ENCODE measurements at regions not wholly inside any gene's neighbourhood (a gene's known extent, or its start where the extent isn't known, plus 50 kb on each side); places are given as distances from the start of the nearest gene placed in this dataset.
A peak's percentile ranks its signal among the peaks of the same experiment; 100 is the strongest.
"Not testable (repeated sequence)": the region's sequence is repeated elsewhere in the genome, so short reads cannot be mapped to it uniquely, and the experiment has no call there.

DNA sequence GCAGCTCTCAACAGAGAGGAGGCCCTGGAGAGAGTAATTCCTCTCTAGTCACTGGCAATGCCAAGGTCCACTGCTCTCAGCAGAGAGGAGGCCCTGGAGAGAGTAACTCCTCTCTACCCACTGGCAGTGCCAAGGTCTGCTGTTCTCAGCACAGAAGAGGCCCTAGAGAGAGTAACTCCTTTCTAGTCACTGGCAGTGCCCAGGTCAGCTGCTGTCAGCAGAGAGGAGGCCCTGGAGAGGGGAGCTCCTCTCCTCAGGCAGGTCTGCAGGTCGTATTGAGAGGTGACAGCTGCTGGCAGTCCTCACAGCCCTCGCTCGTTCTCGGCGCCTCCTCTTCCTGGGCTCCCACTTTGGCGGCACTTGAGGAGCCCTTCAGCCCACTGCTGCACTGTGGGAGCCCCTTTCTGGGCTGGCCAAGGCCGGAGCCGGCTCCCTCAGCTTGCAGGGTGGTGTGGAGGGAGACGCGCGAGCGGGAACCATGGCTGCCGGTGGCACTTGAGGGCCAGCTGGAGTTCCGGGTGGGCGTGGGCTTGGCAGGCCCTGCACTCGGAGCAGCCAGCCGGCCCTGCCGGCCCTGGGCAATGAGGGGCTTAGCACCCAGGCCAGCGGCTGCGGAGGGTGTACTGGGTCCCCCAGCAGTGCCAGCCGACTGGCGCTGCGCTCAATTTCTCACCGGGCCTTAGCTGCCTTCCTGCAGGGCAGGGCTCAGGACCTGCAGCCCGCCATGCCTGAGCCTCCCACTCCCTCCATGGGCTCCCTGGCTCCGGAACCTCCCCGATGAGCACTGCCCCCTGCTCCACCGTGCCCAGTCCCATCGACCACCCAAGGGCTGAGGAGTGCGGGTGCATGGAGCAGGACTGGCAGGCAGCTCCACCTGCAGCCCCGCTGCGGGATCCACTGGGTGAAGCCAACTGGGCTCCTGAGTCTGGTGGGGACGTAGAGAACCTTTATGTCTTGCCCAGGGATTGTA, 642.9 kb downstream of the PRR16 start:
- not testable (repeated sequence) for DNase-seq

DNA sequence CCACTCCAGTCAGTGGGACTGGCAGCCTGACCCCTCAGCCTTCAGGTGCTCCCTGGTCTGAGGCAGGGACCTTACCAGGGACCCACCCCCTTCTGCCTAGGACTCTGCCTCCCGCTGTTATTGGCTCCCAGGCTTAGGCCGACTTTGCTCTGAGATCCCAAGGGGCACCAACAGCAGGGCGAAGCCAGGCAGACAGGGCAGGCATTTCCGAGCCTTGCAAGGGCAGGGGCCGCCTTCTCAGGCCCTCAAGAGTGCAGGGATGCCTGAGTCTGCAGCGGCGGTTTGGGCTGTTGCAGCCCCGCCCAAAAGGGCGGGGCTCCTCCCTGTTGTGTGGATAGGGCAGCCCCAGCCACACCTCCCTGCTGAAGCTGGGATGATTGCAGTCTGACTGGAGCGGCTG, 644.6 kb downstream of the PRR16 start:
- DNase-seq, result no peak

DNA sequence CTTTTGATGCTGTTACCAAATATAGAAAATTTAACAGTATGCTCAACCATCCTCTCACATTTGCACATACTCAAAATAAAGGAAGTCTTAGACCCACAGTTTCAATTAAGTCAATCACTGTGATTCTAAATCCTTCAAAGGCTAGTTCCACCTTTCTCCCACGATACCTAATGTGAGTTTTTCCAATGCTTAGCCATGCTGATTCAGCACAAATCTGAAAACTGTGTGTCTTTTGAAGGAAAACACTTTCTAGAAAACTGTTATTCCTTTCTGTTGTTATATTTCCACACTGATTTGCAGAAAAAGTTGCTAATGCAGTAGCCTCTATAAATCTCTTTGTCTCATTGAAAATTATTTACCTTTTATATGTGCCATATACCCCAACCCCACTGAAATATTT, 645.7 kb downstream of the PRR16 start:
- DNase-seq, result no peak

DNA sequence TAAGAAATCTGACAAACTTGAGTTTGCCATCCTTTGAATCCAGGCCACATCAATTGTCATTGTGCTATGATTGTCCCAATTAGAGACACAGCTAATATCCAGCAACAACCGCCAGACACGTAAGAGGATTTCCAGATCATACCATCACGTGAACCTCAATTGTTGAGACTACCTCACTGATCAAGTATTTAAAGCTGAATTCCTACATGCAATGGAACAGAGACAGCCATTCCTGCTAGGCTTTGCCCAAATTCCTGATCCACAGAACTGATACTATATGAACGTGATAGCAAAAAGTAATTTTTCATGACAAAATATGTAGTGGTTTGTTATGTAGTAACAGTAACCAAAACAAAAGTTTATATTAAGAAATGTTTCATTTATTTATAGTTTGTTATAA, 657.7 kb downstream of the PRR16 start:
- DNase-seq, result no peak

DNA sequence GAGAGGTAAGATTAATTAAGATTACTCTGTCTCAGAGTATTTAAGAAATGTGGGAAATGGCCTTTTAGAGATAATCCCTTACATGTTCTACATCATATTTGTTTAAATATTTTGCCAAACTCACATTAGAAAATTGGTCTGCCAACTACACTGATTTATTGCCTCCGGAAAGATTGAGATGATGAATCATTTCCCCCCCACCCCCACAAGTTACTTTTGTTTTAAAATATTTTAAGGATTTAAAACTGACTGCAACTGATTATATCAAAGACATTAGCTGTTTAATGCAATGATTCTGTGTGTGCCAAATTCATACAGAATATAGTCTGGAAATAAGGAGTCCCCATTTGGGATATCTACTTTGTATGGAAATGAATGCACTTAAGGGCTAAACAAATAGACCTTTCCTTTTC, 674.4 kb downstream of the PRR16 start:
- DNase-seq, result peak; percentile 58

DNA sequence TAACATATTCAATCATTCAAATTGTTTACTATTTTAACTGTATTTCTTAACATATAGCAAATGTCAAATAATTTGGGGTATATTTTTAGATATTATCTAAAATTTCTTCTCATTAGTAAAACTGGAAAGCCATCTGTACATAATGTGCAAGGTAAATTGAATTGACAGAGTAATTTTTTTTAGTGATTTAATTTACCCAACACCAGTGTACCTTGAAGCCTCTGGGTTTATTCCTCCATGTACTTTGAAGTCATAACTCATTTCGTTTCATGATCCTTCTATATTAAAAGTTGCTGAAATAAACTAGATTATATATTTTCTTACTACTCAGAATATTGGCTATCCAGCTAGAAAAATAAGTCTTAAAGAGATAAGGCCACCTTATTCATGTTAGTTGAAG, 674.9 kb downstream of the PRR16 start:
- no peak for DNase-seq

DNA sequence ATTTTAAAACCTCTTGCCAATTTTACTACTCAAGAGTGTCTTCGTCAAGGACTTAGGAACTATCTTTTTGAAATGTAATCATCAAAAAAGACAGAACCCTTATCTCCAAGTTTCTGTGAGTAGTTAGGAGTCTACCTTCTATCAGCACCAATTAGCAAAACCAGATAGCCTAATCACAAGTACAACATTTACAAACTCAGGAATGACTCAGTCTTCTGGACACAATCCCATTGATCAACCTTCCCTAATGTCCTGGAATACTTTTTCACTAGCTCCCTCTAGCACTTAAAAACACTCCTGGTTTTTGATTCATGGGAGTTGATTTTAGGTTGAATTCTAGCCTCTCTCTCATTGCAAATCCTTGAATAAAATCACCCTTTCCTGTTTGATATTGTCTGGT, 680.7 kb downstream of the PRR16 start:
- DNase-seq, result peak; percentile 31

DNA sequence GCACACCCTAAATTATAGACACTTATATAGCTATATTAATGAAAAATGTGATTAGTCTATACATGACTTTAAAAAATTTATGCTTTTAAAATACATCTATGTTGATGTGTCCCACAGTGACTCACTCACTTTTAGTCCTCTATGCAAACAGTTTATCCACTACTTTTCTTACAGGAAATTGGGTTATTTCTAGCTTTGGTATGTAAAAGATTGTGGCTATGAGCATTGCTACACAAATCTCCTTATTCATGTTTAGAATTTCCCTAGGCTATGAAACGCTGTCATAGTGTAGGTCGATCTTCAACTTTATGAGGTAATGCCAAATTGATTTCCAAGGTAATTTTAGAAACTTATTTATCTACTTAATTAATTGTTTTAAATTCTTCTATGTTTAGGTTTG, 687.4 kb downstream of the PRR16 start:
- no peak for DNase-seq

DNA sequence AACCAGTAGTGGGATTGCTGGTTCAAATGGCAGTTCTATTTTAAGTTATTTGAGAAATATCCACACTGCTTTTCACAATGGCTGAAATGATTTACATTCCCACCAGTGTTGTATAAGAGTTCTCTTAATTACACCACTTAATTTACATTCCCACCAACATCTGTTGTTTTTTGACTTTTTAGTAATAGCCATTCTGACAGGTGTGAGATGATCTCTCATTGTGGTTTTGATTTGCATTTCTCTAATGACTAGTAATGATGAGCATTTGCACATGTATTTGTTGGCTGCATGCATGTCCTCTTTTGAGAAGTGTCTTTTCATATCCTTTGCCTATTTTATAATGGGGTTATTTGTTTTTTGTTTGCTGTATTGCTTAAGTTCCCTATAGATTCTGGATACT, 688.3 kb downstream of the PRR16 start:
- DNase-seq, result no peak

DNA sequence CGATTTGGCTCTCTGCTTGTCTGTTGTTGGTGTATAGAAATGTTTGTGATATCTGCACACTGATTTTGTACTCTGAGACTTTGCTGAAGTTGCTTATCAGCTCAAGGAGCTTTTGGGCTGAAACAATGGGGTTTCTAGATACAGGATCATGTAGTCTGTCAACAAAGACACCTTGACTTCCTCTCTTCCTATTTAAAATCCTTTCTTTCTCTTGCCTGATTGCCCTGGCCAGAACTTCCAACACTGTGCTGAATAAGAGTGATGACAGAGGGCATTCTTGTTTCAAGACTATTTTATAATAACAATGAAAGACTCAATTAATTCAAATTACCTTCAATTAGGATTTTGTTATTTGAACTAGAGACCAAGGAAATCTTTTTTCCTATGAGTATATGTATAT, 692.5 kb downstream of the PRR16 start:
- no peak for DNase-seq

DNA sequence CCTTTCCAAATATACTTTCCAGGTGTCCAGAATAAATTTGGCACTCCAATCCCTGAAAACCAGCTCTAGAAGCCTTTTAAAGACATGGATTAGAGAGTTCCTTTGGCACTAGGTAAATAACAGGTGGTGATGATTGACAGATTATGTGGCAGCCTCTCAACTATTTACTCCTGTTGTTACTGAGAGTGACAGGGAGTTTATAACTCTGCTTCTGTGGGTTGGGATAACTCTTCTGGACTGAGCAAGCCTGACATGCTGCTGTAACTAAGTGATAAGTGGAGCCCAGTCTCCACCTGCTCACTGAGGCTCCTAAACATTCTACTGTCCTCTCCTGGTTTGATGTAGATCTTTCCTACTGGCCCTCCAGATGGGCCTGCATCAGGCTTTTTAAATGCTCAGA, 693.2 kb upstream of the FTMT start:
- DNase-seq, result no peak

DNA sequence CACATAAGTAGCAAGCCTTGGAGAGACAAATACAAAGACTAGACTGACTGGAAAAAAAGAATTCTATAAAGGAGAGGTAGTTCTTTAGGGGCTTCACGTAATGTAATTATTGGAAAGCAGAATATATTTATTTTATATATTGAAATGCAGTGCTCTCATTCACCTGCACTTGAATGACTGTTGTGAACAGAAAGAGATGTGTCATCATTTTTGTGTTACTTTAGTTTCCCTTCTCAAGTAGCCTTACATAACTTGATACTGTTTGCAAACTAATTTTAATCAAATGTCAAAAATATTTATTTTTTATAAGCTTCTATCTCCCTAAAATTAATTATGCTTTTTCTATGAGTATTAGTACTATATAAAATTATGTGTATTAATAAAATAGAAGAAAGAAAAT, 691.1 kb upstream of the FTMT start:
- no peak for DNase-seq

DNA sequence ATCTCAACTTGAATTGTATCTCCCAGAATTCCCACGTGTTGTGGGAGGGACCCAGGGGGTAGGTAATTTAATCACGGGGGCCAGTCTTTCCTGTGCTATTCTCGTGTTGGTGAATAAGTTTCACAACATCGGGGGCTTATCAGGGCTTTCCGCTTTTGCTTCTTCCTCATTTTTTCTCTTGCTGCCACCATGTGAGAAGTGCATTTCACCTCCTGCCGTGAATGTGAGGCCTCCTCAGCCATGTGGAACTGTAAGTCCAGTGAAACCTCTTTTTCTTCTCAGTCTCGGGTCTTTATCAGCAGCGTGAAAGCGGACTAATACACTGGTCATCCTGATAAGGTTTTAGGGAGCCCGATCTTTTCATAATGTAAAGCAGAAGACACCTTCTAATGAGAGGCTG, 687.0 kb upstream of the FTMT start:
- DNase-seq, result no peak

DNA sequence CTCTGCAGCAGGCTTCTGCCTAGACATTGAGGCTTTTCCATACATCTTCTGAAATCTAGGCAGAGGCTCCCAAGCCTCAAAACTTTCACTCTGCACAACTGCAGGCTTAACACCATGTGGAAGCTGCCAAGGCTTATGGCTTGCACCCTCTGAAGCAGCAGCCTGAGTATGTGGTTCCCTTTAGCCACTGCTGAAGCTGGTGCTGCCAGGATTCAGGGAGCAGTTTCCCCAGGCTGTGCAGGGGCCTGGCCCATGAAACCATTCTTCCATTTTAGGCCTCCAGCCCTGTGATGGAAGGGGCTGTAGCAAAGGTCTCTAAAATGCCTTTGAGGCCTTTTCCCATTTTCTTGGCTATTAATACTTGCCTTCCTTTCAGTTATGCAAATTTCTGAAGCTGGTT, 680.3 kb upstream of the FTMT start:
- no peak for DNase-seq

DNA sequence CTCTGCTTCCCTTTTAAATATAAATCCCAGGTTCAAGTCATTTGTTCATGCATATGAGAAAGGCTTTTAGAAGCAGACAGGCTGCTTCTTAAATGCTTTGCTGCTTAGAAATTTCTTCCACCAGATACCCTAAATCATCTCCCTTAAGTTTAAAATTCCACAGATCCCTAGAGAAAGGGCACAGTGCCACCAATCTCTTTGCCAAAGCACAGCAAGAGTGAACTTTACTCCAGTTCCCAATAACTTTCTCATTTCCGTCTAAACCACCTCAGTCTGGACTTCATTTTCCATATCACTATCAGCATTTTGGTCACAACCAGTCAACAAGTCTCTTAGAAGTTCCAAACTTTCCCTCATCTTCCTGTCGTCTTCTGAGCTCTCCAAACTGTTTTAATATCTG, 679.8 kb upstream of the FTMT start:
- DNase-seq, result no peak

DNA sequence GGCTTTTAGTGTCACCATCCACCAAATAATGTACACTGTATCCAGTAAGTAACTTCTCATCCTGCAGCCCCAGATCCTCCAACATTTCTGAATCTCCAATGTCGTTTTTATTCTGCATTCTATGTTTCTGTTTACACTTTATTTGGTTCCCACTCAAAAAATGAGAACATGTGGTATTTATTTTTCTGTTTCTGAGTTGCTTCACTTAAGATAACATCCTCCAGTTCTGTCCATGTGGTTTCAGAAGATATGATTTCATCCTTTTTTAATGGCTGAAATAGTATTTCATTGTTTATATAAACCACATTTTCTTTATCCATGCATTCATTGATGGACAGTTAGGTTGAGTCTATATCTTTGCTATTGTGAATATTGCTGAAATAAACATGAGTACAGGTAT, 677.3 kb upstream of the FTMT start:
- no peak for DNase-seq

DNA sequence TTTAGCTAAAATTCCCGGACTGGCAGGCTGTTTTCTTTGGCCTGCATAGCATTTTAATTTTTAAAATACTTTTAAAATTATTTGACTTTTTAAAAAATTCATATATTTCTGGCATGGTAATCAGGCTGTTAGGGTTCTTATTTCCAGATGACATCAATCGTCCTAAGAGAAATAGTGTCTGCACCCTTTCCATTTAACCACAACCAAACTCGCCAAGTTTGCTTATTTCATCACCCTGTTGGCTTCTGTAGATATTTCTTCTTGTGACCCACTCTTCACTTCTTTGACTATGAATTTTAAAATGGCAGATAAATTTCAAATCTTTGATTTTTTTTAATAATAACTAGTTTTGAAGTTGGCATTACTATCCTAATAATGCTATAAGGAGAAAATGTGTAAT, 675.7 kb upstream of the FTMT start:
- no peak for DNase-seq

DNA sequence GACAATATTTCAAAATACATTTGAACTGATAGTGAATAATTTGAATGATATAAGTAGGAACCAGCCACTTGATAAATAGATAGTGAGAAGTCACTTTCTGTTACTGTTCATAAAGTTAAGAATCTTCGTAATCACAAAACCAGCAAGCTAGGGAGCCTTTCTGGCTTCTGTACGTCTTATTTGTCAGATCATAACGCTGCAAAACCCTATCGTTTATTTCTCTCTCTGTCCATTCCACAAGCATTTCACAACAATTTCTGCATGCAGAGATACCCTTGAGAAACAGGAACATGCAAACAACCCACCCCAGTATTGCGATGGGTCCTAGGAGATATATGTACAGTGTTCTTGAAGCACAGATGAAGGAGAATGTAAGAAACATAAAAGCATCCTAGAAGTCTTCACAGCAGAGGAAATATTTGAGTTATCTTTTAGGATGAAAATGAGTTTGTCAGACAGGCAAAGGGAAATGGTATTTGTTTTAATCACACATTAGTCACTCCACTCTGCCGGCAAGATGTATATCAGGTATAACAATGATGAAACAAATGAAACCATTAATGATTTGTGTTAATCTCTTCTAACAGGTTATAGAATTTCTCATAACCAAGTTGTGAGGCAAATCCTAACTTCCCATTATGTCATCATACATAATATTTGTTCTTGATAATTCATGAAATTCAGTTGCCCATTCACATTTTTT, 668.7 kb upstream of the FTMT start:
- peak; percentile 20 for DNase-seq

DNA sequence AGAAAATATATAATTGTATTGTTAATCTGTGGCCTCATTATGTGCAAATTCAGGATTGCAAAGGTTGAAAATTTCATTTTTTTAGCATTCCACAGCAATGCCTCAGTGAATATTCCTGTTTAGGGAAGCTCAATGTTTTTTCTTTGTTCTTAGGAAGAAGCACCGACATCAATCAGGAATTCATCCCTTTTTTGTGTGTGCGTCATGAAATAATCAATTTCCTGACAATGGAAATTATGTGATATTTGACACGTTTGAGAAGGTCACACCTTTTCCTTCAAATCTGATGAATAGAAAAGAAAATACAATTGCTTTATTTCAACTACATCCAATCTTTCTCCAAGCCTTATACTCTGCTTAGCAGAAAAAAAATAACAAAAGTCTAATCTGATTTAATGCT, 662.8 kb upstream of the FTMT start:
- peak; percentile 32 for DNase-seq

DNA sequence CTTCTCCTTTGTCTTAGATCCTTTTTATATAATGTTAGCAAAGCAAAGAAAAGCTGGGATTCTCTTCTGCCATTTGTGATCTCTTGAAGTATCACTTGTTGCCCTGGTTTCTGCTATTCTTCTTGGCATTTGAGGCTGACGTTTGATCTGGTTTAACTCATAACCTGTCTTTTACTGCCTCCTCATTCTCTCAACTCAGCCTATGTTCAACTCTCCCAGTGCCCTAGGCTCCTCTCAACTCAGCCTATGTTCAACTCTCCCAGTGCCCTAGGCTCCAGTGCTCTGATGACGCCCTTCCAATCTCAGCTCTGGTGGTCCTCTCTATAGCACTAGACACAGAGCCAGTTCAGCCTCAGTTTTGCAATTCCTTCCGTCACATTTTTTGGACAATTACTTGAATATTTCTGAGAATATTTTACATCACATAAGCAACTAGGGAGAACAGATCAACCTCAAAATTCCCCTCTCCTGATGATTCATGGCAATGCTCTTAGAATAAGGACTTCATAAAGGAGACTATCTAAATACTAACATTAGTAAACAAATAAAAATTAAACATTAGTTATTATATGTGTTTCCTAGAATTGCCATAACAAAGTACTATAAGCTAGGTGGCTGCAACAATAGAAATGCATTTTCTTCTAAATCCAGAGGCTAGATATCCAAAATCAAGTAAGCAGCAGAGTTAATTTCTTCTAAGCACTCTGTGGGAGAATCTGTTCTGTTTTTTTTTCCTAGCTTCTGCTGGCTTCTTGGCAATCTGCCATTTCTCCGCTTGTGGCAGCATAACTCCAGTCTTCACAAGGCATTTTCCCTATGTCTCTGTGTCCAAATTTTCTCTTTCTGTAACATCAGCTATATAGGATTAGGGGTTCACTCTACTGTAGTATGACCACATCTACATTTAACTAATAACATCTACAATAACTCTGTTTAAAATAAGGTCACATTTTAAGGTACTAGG, 662.1 kb upstream of the FTMT start:
- DNase-seq, result peak; percentile 81

DNA sequence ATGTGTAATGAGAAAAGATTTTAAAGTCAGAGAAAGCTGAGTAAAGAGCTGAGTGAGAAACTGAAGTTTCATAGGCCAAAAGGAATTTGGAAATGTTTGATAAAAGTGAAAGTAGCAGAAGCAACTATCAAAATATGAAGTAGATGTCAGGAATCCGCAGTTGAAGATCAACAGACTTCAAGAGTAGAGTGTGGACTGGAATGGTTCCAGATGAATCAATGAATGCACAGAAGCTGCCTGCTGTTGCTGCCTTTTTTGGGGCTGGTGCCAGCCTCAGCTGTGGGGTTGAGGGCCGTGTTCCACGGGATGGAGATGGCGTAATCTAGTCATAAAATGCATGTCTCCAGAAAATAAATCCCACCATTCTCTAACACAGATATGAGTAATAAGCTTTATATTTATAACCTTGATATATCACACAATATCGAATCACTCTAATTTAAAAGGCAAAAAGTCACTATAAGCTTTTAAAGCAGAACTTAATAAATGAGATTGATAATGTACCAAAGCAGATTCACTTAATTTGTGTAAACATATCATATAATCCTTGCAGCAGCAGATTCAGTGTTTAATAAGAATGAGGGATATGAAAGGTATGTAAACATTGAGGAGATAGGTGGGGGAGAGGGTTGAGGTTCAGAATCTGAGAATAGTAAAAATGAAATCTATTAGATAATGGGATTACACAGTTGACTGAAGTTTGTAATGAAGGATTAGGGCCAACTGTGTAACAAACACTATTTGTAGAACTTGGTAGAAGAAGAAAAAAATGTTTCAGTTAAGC, 652.3 kb upstream of the FTMT start:
- no peak for DNase-seq

DNA sequence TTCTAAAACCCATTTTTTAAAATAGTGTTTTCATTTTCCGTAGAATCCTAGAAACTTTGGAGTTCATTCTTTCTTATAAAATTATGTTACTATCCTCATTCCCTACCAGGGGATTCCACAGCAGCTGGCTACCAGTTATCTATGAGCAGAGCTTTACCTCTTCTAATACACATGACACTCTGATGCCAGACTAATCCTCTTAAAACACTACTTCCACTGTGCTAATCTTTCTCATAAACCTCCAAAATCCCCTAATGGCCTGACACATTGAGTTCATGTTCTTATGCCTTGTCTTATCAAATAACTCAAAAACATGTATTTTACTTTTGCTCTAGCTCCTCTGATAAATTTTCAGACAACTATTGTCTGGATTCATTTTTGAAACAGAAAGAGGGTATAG, 633.6 kb upstream of the FTMT start:
- DNase-seq, result no peak
